ENCODE measurements at regions not wholly inside any gene's neighbourhood (a gene's known extent, or its start where the extent isn't known, plus 50 kb on each side); places are given as distances from the start of the nearest gene placed in this dataset.
"Not testable (repeated sequence)": the region's sequence is repeated elsewhere in the genome, so short reads cannot be mapped to it uniquely, and the experiment has no call there.

- Histone ChIP-seq H3K4me1 (ENCODE audit: control insufficient read depth, insufficient read depth, low read length) (no peaks in the 10 kb centered on the region), H3K27ac (ENCODE audit: low read length) (no peak overlapping the region), H3K36me3 (ENCODE audit: control insufficient read depth, insufficient read depth, low read length) (no peaks in the 10 kb centered on the region), H3K4me3 (ENCODE audit: low read length) (no peak overlapping the region), H3K9me3 (ENCODE audit: control insufficient read depth, insufficient read depth, low read length) (peaks cover 12% of the 10 kb centered on the region), H3K27me3 (ENCODE audit: control insufficient read depth, insufficient read depth, low read length) (no peaks in the 10 kb centered on the region)
- no peak for ATAC-seq
- Mint-ChIP-seq H3K9me3 (peaks cover 21 to 26% of the 10 kb centered on the region in 2 donors), H3K27me3 (ENCODE audit: low read depth in 2 of 2) (no peaks in the 10 kb centered on the region), H3K4me3 (no peak overlapping the region), H3K36me3 (peaks cover 12% of the 10 kb centered on the region), H3K4me1 (no peaks in the 10 kb centered on the region), H3K27ac (no peak overlapping the region)
- intact Hi-C loops (cut with micrococcal nuclease), result no loop called here
- no peak for DNase-seq
- 68% methylated on average over 4 of the region's 4 CpGs for WGBS (ENCODE audit: insufficient coverage)
- TF ChIP-seq, protein P1, sequence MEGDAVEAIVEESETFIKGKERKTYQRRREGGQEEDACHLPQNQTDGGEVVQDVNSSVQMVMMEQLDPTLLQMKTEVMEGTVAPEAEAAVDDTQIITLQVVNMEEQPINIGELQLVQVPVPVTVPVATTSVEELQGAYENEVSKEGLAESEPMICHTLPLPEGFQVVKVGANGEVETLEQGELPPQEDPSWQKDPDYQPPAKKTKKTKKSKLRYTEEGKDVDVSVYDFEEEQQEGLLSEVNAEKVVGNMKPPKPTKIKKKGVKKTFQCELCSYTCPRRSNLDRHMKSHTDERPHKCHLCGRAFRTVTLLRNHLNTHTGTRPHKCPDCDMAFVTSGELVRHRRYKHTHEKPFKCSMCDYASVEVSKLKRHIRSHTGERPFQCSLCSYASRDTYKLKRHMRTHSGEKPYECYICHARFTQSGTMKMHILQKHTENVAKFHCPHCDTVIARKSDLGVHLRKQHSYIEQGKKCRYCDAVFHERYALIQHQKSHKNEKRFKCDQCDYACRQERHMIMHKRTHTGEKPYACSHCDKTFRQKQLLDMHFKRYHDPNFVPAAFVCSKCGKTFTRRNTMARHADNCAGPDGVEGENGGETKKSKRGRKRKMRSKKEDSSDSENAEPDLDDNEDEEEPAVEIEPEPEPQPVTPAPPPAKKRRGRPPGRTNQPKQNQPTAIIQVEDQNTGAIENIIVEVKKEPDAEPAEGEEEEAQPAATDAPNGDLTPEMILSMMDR (IDR thresholded peaks at IDR 0.05), result no peak
These were observed 1001.1 kb downstream of the OLFM4 start for GRCh38 chr13:54029720-54030119.

DNA sequence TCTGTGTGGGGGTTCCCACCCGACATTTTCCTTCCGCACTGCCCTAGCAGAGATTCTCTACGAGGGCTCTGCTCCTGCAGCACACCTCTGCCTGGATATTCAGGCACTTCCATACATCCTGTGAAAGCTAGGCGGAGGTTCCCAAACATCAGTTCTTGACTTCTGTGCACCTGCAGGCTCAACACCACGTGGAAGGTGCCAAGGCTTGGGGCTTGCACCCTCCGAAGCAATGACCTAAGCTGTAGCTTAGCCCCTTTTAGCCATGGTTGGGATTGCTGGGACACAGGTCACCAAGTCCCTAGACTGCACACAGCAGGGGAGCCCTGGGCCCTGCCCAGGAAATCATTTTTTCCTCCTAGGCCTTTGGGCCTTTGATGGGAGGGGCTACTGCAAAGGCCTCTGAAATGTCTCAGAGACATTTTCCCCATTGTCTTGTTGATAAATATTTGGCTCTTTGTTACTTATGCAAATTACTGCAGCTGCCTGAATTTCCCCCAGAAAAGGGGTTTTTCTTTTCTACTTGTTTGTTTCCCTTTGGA is 1004.8 kb downstream of the OLFM4 start:
- Histone ChIP-seq H3K36me3 (ENCODE audit: control insufficient read depth, insufficient read depth, low read length) (no peaks in the 10 kb centered on the region), H3K27me3 (ENCODE audit: control insufficient read depth, insufficient read depth, low read length) (no peaks in the 10 kb centered on the region), H3K4me1 (ENCODE audit: control insufficient read depth, insufficient read depth, low read length) (no peaks in the 10 kb centered on the region), H3K27ac (ENCODE audit: low read length) (no peak overlapping the region), H3K4me3 (ENCODE audit: low read length) (no peak overlapping the region), H3K9me3 (ENCODE audit: control insufficient read depth, insufficient read depth, low read length) (peaks cover 8% of the 10 kb centered on the region)
- Mint-ChIP-seq H3K9me3 (peaks cover 14% of the 10 kb centered on the region in 2 donors), H3K27me3 (ENCODE audit: low read depth in 2 of 2) (no peaks in the 10 kb centered on the region), H3K27ac (no peak overlapping the region), H3K4me3 (no peak overlapping the region), H3K4me1 (no peaks in the 10 kb centered on the region), H3K36me3 (peaks cover under 1% of the 10 kb centered on the region)
- no peak for DNase-seq
- no peak for ATAC-seq
- TF ChIP-seq, protein P1 (IDR thresholded peaks at IDR 0.05), result no peak
- WGBS (ENCODE audit: insufficient coverage), result 73% methylated on average over 6 of the region's 6 CpGs
- intact Hi-C loops (cut with micrococcal nuclease), result no loop called here

- ATAC-seq, result no peak
- Mint-ChIP-seq H3K27ac (no peak overlapping the region), H3K4me3 (no peak overlapping the region), H3K4me1 (no peaks in the 10 kb centered on the region), H3K27me3 (ENCODE audit: low read depth in 2 of 2) (no peaks in the 10 kb centered on the region), H3K9me3 (peaks cover 13 to 15% of the 10 kb centered on the region in 2 donors), H3K36me3 (peaks cover 7% of the 10 kb centered on the region)
- Histone ChIP-seq H3K36me3 (ENCODE audit: control insufficient read depth, insufficient read depth, low read length) (no peaks in the 10 kb centered on the region), H3K4me1 (ENCODE audit: control insufficient read depth, insufficient read depth, low read length) (no peaks in the 10 kb centered on the region), H3K27ac (ENCODE audit: low read length) (no peak overlapping the region), H3K4me3 (ENCODE audit: low read length) (no peak overlapping the region), H3K27me3 (ENCODE audit: control insufficient read depth, insufficient read depth, low read length) (no peaks in the 10 kb centered on the region), H3K9me3 (ENCODE audit: control insufficient read depth, insufficient read depth, low read length) (peaks cover 8% of the 10 kb centered on the region)
- no peak for DNase-seq
- TF ChIP-seq, protein P1 (IDR thresholded peaks at IDR 0.05), result no peak
- intact Hi-C loops (cut with micrococcal nuclease), result no loop called here
- 88% methylated on average over 1 of the region's 2 CpGs for WGBS (ENCODE audit: insufficient coverage)
These were observed 1005.4 kb downstream of the OLFM4 start for GRCh38 chr13:54034047-54034446.

GRCh38 chr13:54057416-54057815 is 1028.8 kb downstream of the OLFM4 start:
- H3K36me3 Mint-ChIP-seq; DNase-seq; H3K27me3 ChIP-seq (ENCODE audit: control insufficient read depth, insufficient read depth, low read length); H3K4me1 Mint-ChIP-seq; H3K27me3 Mint-ChIP-seq (ENCODE audit: low read depth in 2 of 2); H3K4me1 ChIP-seq (ENCODE audit: control insufficient read depth, insufficient read depth, low read length); H3K4me3 Mint-ChIP-seq; intact Hi-C loops (cut with micrococcal nuclease); H3K36me3 ChIP-seq (ENCODE audit: control insufficient read depth, insufficient read depth, low read length); ATAC-seq; H3K27ac ChIP-seq (ENCODE audit: low read length); H3K9me3 ChIP-seq (ENCODE audit: control insufficient read depth, insufficient read depth, low read length); H3K27ac Mint-ChIP-seq; H3K4me3 ChIP-seq (ENCODE audit: low read length): not testable (repeated sequence)
- peaks cover 10 to 12% of the 10 kb centered on the region in 2 donors for H3K9me3 Mint-ChIP-seq
- WGBS (ENCODE audit: insufficient coverage), result 50% methylated on average over 1 of the region's 5 CpGs

DNA sequence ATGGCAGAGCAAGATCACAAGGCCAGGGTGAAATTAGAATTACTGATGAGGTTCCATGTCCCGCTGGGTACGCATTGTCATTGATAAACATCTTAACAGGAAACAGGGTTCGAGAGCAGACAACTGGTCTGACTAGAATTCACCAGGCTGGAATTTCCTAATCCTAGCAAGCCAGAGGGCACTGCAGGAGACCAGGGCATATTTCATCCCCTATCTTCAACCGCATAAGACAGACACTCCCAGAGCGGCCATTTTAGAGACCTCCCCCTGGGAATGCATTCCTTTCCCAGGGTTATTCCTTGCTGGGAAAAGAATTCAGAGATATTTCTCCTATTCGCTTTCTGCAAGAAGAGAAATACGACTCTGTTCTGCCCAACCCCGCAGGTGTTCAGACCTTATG is 1041.3 kb downstream of the OLFM4 start:
- H3K4me3 Mint-ChIP-seq; H3K4me1 ChIP-seq (ENCODE audit: control insufficient read depth, insufficient read depth, low read length); intact Hi-C loops (cut with micrococcal nuclease); H3K4me3 ChIP-seq (ENCODE audit: low read length); H3K4me1 Mint-ChIP-seq; H3K27me3 ChIP-seq (ENCODE audit: control insufficient read depth, insufficient read depth, low read length); H3K36me3 Mint-ChIP-seq; H3K27ac ChIP-seq (ENCODE audit: low read length); H3K27ac Mint-ChIP-seq; H3K36me3 ChIP-seq (ENCODE audit: control insufficient read depth, insufficient read depth, low read length); ATAC-seq; H3K27me3 Mint-ChIP-seq (ENCODE audit: low read depth in 2 of 2); DNase-seq: not testable (repeated sequence)
- 94% methylated on average over 8 of the region's 8 CpGs for WGBS (ENCODE audit: insufficient coverage)
- H3K9me3 Mint-ChIP-seq, result peaks cover 12 to 25% of the 10 kb centered on the region in 2 donors
- peaks cover 17% of the 10 kb centered on the region for H3K9me3 ChIP-seq (ENCODE audit: control insufficient read depth, insufficient read depth, low read length)
